ENCODE measurements at regions not wholly inside any gene's neighbourhood (a gene's known extent, or its start where the extent isn't known, plus 50 kb on each side); places are given as distances from the start of the nearest gene placed in this dataset.

DNA sequence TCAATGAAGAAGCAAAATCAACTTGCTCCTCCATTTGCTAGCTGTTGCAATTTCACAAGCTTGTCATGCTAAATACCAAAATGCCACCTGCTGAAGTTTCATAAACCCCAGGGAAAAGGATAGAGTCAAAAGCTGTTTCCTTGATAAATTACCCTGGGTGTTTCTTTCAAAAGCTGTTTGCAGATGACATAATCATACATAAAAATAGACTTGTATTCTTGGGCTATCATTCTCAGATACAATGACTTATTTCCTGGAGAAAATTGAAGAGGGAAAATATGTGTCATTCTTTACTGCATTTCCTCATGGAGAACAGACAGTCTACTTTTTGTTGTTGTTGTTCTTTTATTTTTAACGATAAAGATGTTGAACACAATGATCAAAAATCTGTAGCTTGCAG lies 119.2 kb downstream of the GALC start:
- no peaks in the 10 kb centered on the region for H3K36me3 Mint-ChIP-seq
- no peaks in the 10 kb centered on the region for H3K4me1 ChIP-seq (ENCODE audit: control insufficient read depth, insufficient read depth, low read length)
- H3K27ac Mint-ChIP-seq: no peak overlapping the region
- H3K27me3 ChIP-seq (ENCODE audit: control insufficient read depth, insufficient read depth, low read length): peaks cover 2% of the 10 kb centered on the region
- no peaks in the 10 kb centered on the region for H3K9me3 ChIP-seq (ENCODE audit: control insufficient read depth, insufficient read depth, low read length)
- H3K27me3 Mint-ChIP-seq (ENCODE audit: low read depth in 2 of 2): peaks cover 26 to 38% of the 10 kb centered on the region in 2 donors
- ATAC-seq (no peak), DNase-seq (no peak)
- no peaks in the 10 kb centered on the region for H3K4me1 Mint-ChIP-seq
- no peaks in the 10 kb centered on the region for H3K9me3 Mint-ChIP-seq
- no peak overlapping the region for H3K4me3 ChIP-seq (ENCODE audit: low read length)
- no peak overlapping the region for H3K27ac ChIP-seq (ENCODE audit: low read length)
- H3K36me3 ChIP-seq (ENCODE audit: control insufficient read depth, insufficient read depth, low read length): no peaks in the 10 kb centered on the region
- H3K4me3 Mint-ChIP-seq: no peak overlapping the region
- 89% methylated on average over 1 of the region's 1 CpG for WGBS (ENCODE audit: insufficient coverage)
- intact Hi-C loops (cut with micrococcal nuclease): no loop called here
- TF ChIP-seq, protein P1, sequence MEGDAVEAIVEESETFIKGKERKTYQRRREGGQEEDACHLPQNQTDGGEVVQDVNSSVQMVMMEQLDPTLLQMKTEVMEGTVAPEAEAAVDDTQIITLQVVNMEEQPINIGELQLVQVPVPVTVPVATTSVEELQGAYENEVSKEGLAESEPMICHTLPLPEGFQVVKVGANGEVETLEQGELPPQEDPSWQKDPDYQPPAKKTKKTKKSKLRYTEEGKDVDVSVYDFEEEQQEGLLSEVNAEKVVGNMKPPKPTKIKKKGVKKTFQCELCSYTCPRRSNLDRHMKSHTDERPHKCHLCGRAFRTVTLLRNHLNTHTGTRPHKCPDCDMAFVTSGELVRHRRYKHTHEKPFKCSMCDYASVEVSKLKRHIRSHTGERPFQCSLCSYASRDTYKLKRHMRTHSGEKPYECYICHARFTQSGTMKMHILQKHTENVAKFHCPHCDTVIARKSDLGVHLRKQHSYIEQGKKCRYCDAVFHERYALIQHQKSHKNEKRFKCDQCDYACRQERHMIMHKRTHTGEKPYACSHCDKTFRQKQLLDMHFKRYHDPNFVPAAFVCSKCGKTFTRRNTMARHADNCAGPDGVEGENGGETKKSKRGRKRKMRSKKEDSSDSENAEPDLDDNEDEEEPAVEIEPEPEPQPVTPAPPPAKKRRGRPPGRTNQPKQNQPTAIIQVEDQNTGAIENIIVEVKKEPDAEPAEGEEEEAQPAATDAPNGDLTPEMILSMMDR (IDR thresholded peaks at IDR 0.05): no peak

DNA sequence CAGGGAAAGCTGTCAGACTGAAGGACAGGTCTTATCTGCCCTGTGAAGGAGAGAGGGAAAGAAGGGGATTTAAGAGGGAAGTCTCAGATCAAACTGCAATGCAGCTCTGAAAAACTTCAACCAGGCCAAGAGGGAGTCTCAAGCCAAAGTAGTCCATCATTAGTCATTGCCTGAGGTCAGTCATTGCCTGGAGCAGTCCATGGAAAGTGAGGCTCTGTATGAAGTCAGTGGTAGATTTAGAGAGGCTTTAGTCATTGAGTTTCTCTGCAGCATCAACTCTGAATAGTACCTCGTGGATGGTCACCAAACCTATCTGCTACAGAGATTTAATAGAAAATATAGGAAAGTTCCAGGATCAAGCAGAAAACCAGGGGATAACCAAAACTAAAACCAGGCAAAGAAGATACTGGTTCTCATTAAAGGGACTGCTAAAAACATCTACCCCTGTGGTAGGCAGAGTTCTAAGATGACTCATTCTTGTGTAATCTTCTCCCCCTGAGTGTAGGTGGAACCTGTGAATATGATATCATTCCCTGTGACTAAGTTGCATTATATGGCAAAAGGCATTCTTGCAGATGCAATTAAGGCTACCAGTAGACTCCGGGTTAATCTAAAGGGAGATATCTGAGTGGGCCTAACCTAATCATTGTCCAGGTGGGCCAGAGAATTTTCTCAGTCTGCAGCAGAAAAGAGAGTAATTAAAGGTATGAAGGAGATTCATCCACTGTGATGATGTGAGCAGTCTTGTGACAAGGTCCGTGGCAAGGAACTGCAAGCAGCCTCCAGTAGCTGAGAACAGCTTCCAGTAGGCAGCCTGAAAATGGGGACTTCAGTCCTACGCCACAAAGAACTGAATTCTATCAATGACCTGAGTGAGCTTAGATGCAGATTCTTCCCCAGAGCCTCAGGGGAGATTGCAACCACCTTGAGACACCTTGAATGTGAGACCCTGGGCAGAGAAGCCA lies 123.1 kb downstream of the GALC start:
- no peak overlapping the region for H3K27ac ChIP-seq (ENCODE audit: low read length)
- intact Hi-C loops (cut with micrococcal nuclease): no loop called here
- no peak overlapping the region for H3K4me3 Mint-ChIP-seq

DNA sequence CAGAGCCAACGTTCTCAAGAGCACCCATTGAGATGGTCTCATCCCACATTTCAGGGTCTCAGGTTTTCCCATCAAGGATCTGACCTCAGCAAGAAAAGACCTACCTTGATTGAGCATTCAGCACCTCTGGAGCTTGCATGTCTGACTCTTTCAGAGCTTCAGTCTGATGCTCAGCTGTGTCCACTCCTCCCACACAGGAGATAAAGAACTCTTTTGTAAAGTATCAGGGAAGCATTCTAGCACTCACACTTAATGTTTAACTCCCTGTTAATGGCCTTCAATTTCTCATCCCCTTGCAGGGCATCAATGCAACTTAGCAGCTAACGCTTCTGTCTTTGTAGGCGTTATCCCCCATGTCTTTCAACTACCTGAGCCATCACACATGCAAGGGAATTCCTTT lies 124.1 kb downstream of the GALC start:
- intact Hi-C loops (cut with micrococcal nuclease): no loop called here
- no peaks in the 10 kb centered on the region for H3K9me3 Mint-ChIP-seq
- DNase-seq (no peak), ATAC-seq (no peak)
- no peaks in the 10 kb centered on the region for H3K36me3 Mint-ChIP-seq
- Histone ChIP-seq H3K27ac (ENCODE audit: low read length) (no peak overlapping the region), H3K4me1 (ENCODE audit: control insufficient read depth, insufficient read depth, low read length) (no peaks in the 10 kb centered on the region), H3K36me3 (ENCODE audit: control insufficient read depth, insufficient read depth, low read length) (no peaks in the 10 kb centered on the region), H3K27me3 (ENCODE audit: control insufficient read depth, insufficient read depth, low read length) (no peaks in the 10 kb centered on the region), H3K4me3 (ENCODE audit: low read length) (no peak overlapping the region), H3K9me3 (ENCODE audit: control insufficient read depth, insufficient read depth, low read length) (no peaks in the 10 kb centered on the region)
- no peak overlapping the region for H3K4me3 Mint-ChIP-seq
- H3K27ac Mint-ChIP-seq: no peak overlapping the region
- TF ChIP-seq, protein P1 (IDR thresholded peaks at IDR 0.05): no peak
- peaks cover 7 to 25% of the 10 kb centered on the region in 2 donors for H3K27me3 Mint-ChIP-seq (ENCODE audit: low read depth in 2 of 2)
- WGBS (ENCODE audit: insufficient coverage): 76% methylated on average over 3 of the region's 3 CpGs
- no peaks in the 10 kb centered on the region for H3K4me1 Mint-ChIP-seq

More for the DNA sequence above, 123.1 kb downstream of the GALC start:
- Histone ChIP-seq H3K36me3 (ENCODE audit: control insufficient read depth, insufficient read depth, low read length) (no peaks in the 10 kb centered on the region), H3K27me3 (ENCODE audit: control insufficient read depth, insufficient read depth, low read length) (peaks cover 2% of the 10 kb centered on the region), H3K9me3 (ENCODE audit: control insufficient read depth, insufficient read depth, low read length) (no peaks in the 10 kb centered on the region), H3K4me1 (ENCODE audit: control insufficient read depth, insufficient read depth, low read length) (no peaks in the 10 kb centered on the region), H3K4me3 (ENCODE audit: low read length) (no peak overlapping the region)
- Mint-ChIP-seq H3K27me3 (ENCODE audit: low read depth in 2 of 2) (peaks cover 17 to 25% of the 10 kb centered on the region in 2 donors), H3K27ac (no peak overlapping the region), H3K36me3 (no peaks in the 10 kb centered on the region), H3K9me3 (no peaks in the 10 kb centered on the region), H3K4me1 (no peaks in the 10 kb centered on the region)
- DNase-seq (no peak), ATAC-seq (no peak)
- TF ChIP-seq, protein P1 (IDR thresholded peaks at IDR 0.05): no peak
- WGBS (ENCODE audit: insufficient coverage): 91% methylated on average over 3 of the region's 4 CpGs
